DND-41 (cell line): ENCODE measurements at regions not wholly inside any gene's neighbourhood (a gene's known extent, or its start where the extent isn't known, plus 50 kb on each side); places are given as distances from the start of the nearest gene placed in this dataset.

Experiments
- EZH2 ChIP-seq: IDR thresholded peaks from 3 replicates; pipeline ENCODE4 v1.6.1; 2012; ENCODE audit warnings: borderline replicate concordance, low read depth, mild to moderate bottlenecking, moderate library complexity, low read length, inconsistent platforms; ENCODE audit not compliant: severe bottlenecking
- TF ChIP-seq, protein P1 (sequence below): IDR thresholded peaks from 2 replicates; pipeline ENCODE4 v1.5.1; 2012; ENCODE audit warnings: borderline replicate concordance, low read length, moderate library complexity, mild to moderate bottlenecking; ENCODE audit not compliant: poor library complexity, severe bottlenecking; ENCODE audit errors: extremely low read depth

DNA sequence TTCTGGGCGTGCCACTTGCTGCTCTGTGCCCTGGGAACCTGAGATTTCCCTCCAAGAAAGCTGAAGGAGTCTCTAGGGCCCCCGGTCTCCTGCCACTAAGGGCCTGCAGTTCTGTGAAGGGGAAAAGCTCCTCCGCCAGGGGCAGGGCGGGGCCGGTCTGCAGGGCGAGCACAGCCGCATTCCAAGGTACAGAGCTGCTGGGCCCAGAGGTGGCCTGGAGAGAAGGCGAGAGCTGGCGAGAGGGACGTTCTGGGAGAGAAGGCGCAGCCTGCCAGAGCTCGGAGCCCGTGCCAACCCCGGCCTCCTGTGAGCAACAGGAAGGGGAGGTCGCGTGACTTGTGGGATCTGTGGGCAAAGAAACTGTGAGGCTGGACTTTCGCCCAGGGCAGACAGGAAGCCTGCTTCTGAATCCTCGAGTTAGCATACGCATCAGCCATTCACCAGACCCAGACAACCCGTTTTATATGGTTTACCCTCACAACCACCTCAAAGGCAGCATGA lies 500.4 kb downstream of the SHQ1 start:
- TF ChIP-seq, protein P1, sequence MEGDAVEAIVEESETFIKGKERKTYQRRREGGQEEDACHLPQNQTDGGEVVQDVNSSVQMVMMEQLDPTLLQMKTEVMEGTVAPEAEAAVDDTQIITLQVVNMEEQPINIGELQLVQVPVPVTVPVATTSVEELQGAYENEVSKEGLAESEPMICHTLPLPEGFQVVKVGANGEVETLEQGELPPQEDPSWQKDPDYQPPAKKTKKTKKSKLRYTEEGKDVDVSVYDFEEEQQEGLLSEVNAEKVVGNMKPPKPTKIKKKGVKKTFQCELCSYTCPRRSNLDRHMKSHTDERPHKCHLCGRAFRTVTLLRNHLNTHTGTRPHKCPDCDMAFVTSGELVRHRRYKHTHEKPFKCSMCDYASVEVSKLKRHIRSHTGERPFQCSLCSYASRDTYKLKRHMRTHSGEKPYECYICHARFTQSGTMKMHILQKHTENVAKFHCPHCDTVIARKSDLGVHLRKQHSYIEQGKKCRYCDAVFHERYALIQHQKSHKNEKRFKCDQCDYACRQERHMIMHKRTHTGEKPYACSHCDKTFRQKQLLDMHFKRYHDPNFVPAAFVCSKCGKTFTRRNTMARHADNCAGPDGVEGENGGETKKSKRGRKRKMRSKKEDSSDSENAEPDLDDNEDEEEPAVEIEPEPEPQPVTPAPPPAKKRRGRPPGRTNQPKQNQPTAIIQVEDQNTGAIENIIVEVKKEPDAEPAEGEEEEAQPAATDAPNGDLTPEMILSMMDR = no peak
- TF ChIP-seq EZH2 = no peak
